ENCODE measurements at regions not wholly inside any gene's neighbourhood (a gene's known extent, or its start where the extent isn't known, plus 50 kb on each side); places are given as distances from the start of the nearest gene placed in this dataset.

GRCh38 chr2:593356-594026, 83.7 kb downstream of the TMEM18 start:
- Histone ChIP-seq H3K36me3 (ENCODE audit: insufficient read depth, low read length) (no peaks in the 10 kb centered on the region), H3K4me3 (ENCODE audit: insufficient read depth, low read depth, low read length) (no peak overlapping the region), H3K4me2 (ENCODE audit: low read length) (no peak overlapping the region), H3K27ac (ENCODE audit: low read depth, low read length) (no peak overlapping the region), H3K27me3 (ENCODE audit: insufficient read depth, low read length) (no peaks in the 10 kb centered on the region), H3K9me3 (ENCODE audit: insufficient read depth, low read depth, low read length) (no peaks in the 10 kb centered on the region), H3K79me2 (ENCODE audit: insufficient read depth, low read length) (no peaks in the 10 kb centered on the region), H4K20me1 (ENCODE audit: insufficient read depth, low read length) (no peaks in the 10 kb centered on the region), H3K4me1 (ENCODE audit: insufficient read depth, low read length) (no peaks in the 10 kb centered on the region), H3K9ac (ENCODE audit: low read length) (no peak overlapping the region), H2AFZ (ENCODE audit: low read depth, low read length) (no peak overlapping the region)
- H3K4me1 Mint-ChIP-seq (ENCODE audit: low read depth, unreplicated experiment), result no peaks in the 10 kb centered on the region
- H3K36me3 Mint-ChIP-seq (ENCODE audit: low read depth, unreplicated experiment), result no peaks in the 10 kb centered on the region
- no peaks in the 10 kb centered on the region for H3K9me3 Mint-ChIP-seq (ENCODE audit: unreplicated experiment)
- H3K4me3 Mint-ChIP-seq (ENCODE audit: unreplicated experiment), result no peak overlapping the region
- FAIRE-seq, result no peak
- H3K27ac Mint-ChIP-seq (ENCODE audit: unreplicated experiment), result no peak overlapping the region
- peaks cover 1% of the 10 kb centered on the region for H3K27me3 Mint-ChIP-seq (ENCODE audit: low read depth, unreplicated experiment)
- DNase-seq (ENCODE audit: low read depth), result no peak
- TF ChIP-seq EZH2 (IDR thresholded peaks at IDR 0.05; ENCODE audit: insufficient read depth, low read length), result no peak
- TF ChIP-seq CTCF (IDR thresholded peaks at IDR 0.05; ENCODE audit: insufficient read depth, low read depth, low read length), result no peak

GRCh38 chr2:592737-593136, 84.5 kb downstream of the TMEM18 start:
- no peak overlapping the region for H3K9ac ChIP-seq (ENCODE audit: low read length)
- TF ChIP-seq EZH2 (IDR thresholded peaks at IDR 0.05; ENCODE audit: insufficient read depth, low read length) (no peak), CTCF (IDR thresholded peaks at IDR 0.05; ENCODE audit: insufficient read depth, low read depth, low read length) (no peak)
- no peaks in the 10 kb centered on the region for H3K9me3 ChIP-seq (ENCODE audit: insufficient read depth, low read depth, low read length)
- Mint-ChIP-seq H3K9me3 (ENCODE audit: unreplicated experiment) (no peaks in the 10 kb centered on the region), H3K4me3 (ENCODE audit: unreplicated experiment) (no peak overlapping the region), H3K27me3 (ENCODE audit: low read depth, unreplicated experiment) (peaks cover 1% of the 10 kb centered on the region), H3K27ac (ENCODE audit: unreplicated experiment) (no peak overlapping the region), H3K36me3 (ENCODE audit: low read depth, unreplicated experiment) (no peaks in the 10 kb centered on the region), H3K4me1 (ENCODE audit: low read depth, unreplicated experiment) (no peaks in the 10 kb centered on the region)
- DNase-seq (ENCODE audit: low read depth), result no peak
- no peaks in the 10 kb centered on the region for H3K36me3 ChIP-seq (ENCODE audit: insufficient read depth, low read length)
- no peaks in the 10 kb centered on the region for H3K79me2 ChIP-seq (ENCODE audit: insufficient read depth, low read length)
- no peaks in the 10 kb centered on the region for H3K4me1 ChIP-seq (ENCODE audit: insufficient read depth, low read length)
- H3K4me2 ChIP-seq (ENCODE audit: low read length), result no peak overlapping the region
- no peak for FAIRE-seq
- H4K20me1 ChIP-seq (ENCODE audit: insufficient read depth, low read length), result no peaks in the 10 kb centered on the region
- H3K27ac ChIP-seq (ENCODE audit: low read depth, low read length), result no peak overlapping the region
- no peaks in the 10 kb centered on the region for H3K27me3 ChIP-seq (ENCODE audit: insufficient read depth, low read length)
- H3K4me3 ChIP-seq (ENCODE audit: insufficient read depth, low read depth, low read length), result no peak overlapping the region
- H2AFZ ChIP-seq (ENCODE audit: low read depth, low read length), result no peak overlapping the region

Measured in astrocyte (in vitro differentiated cells and primary cell).